GM21825 (cell line): ENCODE measurements at regions not wholly inside any gene's neighbourhood (a gene's known extent, or its start where the extent isn't known, plus 50 kb on each side); places are given as distances from the start of the nearest gene placed in this dataset.
"Not testable (repeated sequence)": the region's sequence is repeated elsewhere in the genome, so short reads cannot be mapped to it uniquely, and the experiment has no call there.

Experiments
- ATAC-seq: cut with Tn5 transposase; IDR thresholded peaks from one replicate; pipeline ENCODE4 v1.9.1; 2021; ENCODE audit warnings: mild to moderate bottlenecking, moderate library complexity; ENCODE audit not compliant: unreplicated experiment

GRCh38 chr10:29730969-29731368 lies 96.2 kb upstream of the SVIL start:
- ATAC-seq: no peak

DNA sequence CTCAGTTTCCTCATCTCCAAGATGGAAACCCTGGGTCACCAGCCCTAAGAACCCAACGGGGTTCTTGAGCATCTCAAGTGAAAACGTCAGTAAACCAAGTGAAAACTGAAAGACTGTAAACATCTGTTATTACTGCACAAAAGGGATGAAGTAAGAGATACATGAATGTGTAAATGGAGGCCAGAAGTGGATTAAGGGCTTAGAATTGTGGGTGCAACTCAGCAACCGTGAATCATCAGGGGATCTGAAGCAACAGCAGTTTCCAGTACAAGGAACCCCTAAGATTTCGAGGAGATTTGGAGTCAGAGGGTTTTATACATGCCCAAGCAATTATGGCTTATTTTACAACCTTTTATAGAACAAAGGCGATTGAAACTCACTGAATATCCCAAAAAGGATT lies 95.7 kb upstream of the SVIL start:
- no peak for ATAC-seq

DNA sequence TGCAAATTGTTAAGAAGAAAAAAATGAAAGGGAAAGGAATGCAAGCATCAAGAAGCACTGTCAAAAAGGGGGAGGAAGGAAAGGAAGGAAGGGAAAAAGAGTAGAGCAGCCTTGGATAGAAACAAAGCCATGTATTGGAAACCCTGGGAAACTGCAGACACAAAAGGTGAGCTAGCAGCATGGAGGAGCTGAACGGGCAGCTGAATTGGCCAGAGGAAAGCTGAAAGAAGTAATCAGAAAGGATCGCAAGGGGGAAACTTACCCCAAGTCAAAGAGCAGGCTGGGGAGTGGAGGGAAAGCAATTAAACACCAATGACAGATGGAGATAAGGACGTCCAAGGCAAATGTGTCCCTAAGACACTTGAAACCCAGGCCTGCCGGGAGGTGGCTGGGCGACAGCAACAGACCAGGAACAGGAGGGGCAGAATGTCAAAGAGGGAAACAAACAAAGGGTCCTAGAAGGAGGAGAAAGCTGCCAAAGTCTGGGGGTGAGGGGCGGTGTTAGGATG lies 93.8 kb upstream of the SVIL start:
- ATAC-seq: no peak

DNA sequence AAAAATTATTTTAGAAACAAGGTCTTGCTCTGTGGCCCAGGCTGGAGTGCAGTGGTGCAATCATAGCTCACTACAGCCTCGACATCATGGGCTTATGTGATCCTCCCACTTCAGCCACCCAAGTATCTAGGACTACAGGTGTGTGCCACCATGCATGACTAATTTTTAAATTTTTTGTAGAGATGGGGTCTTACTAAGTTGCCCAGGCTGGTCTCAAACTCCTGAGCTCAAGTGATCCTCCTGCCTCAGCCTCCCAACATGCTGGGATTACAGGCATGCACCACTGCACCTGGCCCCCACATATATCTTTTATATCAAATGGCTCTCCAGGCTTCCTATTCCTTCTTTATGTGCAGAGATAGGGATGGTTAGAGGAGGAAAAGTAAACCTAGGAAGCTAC lies 91.2 kb upstream of the SVIL start:
- ATAC-seq: not testable (repeated sequence)

- ATAC-seq: no peak
Measured at GRCh38 chr10:29725133-29725720, 90.5 kb upstream of the SVIL start.

GRCh38 chr10:29723726-29724125 lies 89.0 kb upstream of the SVIL start:
- ATAC-seq: no peak

DNA sequence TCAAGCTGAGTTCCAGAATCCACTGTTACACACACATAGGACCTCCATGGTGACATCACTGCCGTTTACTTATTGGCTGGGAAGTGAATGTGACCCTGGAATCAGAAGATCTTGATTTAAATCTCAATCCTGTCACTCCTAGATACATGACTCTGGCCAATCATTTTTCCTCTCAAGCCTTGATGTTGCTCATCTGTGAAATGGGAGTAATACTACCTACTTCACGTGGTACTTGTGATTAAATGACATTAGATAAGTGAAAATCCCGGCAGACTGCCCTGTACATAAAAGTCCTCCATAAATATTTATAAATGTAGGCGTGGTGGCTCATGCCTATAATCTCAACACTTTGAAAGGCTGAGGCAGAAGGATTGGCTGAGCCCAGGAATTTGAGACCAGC lies 88.0 kb upstream of the SVIL start:
- no peak for ATAC-seq

- no peak for ATAC-seq
Measured at GRCh38 chr10:29720149-29720548, 85.4 kb upstream of the SVIL start.

- no peak for ATAC-seq
Measured at GRCh38 chr10:29719281-29719675, 84.5 kb upstream of the SVIL start.

DNA sequence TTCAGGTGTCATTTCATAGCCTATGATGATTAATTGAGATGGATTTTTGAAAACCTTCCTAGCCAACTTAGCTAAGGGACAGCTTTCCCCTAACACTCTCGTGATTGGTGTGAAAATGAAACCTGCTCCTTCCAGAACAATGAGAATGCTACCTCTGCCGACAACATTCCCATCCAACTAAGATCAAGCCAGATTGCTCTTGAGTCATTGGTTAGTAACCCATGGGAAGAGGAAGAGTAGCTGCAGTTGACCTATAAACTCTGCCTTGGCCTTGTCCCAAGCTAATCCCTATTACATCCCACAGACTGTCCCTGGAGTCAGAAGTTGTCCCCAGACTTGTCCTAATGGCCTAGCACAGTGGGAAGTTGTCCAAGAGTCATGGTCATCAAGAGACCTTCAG lies 80.5 kb upstream of the SVIL start:
- no peak for ATAC-seq

DNA sequence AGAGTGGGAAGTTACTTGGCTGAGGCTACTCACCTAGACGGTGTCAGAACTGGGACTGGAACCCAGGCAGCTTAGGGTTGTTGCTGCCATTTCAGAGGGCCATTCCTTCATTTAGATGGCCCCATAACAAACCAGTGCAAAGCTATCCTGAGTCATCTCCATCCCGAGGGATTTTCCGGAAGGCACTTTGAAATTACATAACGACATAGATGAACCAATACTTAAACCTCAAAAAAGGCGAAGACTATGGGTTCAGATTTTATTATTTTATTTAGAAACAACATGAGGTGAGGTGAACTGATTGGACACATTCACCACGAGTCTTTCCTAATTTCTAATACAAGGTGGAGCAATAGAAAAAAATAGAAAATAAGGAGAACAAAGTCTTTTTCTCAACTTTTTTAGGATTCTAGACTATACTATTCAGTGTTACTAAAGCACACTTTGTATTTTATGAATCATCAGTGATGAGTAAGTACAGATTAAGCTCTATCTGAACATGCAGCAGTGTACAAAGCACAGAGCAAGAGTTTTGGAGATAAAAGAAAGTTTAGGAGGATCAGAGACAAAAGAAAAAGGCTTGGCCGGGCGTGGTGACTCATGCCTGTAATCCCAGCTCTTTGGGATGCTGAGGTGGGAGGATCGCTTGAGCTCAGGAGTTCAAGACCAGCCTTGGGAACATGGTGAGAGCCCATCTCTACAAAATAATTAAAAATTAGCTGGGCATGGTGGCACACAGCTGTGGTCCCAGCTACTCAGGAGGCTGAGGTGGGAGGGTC lies 79.5 kb upstream of the SVIL start:
- ATAC-seq: no peak

DNA sequence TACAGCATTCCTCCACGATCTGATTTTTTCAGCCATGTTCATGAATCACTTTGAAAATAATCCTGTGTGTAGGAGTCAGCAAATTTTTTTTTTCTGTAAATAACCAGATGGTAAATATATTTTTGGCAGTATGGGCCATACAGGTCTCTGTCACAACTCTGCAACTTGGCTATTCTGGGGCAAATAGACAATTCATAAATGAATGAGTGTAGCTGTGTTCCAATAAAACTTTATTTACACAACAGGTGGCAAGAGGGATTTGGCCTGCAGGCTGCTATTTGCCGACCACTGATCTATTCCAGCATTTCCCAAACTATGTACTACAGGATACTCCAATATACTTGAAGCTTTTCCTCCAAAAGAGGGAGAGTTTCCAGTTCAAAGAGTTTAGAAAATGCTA lies 78.7 kb upstream of the SVIL start:
- no peak for ATAC-seq

GRCh38 chr10:29712108-29712507 lies 77.3 kb upstream of the SVIL start:
- no peak for ATAC-seq

DNA sequence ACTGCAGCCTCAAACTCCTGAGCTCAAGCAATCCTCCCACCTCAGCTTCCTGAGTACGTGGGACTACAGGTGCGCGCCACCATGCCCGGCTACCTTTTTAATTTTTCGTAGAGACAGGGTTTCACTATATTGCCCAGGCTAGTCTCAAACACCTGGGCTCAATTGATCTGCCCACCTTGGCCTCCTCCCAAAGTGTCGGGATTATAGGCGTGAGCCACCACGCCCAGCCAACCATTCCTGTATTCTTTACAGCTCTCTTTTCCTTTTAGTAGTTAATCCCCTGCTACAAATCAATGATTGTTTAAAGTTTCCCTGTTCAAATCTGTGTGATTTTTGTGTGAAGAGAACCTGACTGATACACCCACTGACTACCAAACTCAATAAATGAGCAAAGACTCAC lies 75.4 kb upstream of the SVIL start:
- ATAC-seq: no peak

GRCh38 chr10:29709484-29710002 lies 74.8 kb upstream of the SVIL start:
- no peak for ATAC-seq

DNA sequence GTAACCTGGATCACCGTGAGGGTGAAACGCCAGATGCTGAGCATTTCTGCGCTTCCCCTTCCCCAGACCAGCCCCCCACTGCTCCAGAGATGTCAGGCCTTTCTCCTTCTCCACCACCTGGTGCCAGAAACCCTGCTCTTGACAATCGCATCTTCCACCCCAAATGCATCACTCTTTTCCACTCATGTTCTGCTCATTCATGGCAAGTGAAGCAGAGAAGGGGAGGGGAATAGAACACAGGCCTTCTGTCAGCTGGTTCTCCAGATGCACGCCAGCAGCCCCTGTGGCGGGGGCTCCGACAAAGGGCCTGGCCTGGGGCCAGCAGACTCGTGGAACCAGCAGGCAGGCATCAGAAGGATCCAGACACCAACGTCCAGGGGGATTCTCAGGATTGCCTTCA lies 68.5 kb upstream of the SVIL start:
- no peak for ATAC-seq

- no peak for ATAC-seq
Measured at GRCh38 chr10:29702273-29703164, 67.7 kb upstream of the SVIL start.

DNA sequence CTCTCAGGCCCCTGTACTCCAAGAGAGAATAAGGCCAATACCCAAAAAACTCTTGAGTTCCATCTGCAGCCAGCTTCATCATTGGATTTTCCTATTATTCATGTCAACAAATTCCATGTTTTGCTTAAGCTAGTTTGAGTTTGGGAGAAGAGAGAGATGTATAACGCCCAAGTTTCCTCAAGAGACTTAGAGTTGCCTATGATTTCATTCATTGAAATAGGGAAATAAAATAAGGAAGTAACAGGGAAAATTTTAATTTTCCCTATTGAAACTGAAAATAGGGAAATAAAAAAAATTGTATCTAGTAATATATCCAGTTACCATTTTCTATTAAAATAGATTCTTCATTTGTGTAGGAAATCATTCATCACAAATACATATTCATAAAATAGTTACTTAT lies 66.5 kb upstream of the SVIL start:
- ATAC-seq: no peak

DNA sequence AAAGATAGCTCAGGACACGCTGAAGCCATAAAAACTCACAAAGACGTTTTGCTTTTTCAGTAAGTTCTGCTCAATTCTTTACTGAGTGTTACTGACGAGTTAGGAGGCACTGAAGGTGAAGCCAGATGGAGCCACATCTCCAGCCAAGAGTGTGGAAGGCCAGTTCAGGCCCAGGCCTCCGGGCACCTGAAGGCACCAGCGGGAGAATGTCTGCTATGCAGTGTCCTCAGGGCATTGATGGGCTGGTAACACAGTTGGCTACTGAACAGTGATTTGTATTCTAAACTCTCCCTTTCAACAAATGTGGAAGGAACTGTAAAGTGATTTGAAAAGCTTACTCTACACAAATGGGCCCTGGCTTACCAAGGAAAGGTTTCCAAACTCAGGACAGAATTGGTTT lies 64.8 kb upstream of the SVIL start:
- ATAC-seq: no peak

DNA sequence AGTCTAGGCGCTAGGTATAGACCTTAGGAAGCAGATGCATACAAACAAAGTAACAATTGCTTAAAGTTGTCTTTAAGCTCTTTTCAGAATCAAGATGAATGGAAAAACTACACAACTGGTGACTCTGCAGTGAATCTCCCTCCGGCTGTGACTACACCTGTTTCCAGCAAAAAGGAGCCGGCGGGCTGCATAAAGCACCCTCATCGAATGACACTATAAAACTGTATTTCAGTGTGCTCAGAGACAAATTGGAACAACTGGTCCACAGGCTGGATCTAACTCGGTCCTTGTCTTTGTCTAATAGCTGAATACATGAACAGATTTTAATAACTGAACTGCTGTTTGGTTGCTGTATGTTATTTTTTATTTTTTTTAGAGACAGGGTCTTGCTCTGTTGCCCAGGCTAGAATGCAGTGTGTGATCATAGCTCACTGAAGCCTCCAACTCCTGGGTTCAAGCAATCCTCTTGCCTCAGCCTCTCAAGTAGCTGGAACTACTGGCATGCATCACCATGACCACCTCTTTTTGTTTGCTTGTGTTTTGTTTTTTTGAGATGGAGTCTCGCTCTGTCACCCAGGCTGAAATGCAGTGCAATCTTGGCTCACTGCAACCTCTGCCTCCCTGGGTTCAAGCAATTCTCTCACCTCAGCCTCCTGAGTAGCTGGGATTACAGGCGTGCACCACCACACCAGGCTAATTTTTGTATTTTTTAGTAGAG lies 64.2 kb upstream of the SVIL start:
- ATAC-seq: no peak

GRCh38 chr10:29696581-29696980 lies 61.8 kb upstream of the SVIL start:
- ATAC-seq: not testable (repeated sequence)
